ENCODE measurements at regions not wholly inside any gene's neighbourhood (a gene's known extent, or its start where the extent isn't known, plus 50 kb on each side); places are given as distances from the start of the nearest gene placed in this dataset.
"Not testable (repeated sequence)": the region's sequence is repeated elsewhere in the genome, so short reads cannot be mapped to it uniquely, and the experiment has no call there.

DNA sequence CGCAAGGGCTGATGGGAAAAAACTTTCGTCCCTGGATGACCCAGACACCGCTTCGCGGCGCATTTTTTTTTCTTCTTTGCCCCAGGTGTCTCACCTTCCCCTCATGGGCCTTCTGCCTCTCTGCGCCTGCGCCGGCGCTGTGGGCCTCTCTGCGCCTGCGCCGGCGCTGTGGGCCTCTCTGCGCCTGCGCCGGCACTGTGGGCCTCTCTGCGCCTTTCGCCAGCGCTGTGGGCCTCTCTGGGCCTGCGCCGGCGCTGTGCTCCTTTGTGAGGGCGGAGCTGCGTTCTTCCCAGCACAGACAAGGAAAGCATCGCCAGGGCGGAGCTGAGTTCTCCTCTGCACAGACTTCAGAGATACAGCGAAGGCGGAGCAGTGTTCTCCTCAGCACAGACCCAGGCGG lies 3703.0 kb upstream of the OR11H1 start:
- not testable (repeated sequence) for TF ChIP-seq POLR2A (IDR thresholded peaks at IDR 0.05)
- TF ChIP-seq, protein P1, sequence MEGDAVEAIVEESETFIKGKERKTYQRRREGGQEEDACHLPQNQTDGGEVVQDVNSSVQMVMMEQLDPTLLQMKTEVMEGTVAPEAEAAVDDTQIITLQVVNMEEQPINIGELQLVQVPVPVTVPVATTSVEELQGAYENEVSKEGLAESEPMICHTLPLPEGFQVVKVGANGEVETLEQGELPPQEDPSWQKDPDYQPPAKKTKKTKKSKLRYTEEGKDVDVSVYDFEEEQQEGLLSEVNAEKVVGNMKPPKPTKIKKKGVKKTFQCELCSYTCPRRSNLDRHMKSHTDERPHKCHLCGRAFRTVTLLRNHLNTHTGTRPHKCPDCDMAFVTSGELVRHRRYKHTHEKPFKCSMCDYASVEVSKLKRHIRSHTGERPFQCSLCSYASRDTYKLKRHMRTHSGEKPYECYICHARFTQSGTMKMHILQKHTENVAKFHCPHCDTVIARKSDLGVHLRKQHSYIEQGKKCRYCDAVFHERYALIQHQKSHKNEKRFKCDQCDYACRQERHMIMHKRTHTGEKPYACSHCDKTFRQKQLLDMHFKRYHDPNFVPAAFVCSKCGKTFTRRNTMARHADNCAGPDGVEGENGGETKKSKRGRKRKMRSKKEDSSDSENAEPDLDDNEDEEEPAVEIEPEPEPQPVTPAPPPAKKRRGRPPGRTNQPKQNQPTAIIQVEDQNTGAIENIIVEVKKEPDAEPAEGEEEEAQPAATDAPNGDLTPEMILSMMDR (IDR thresholded peaks at IDR 0.05): not testable (repeated sequence)

Measured in uterus (tissue), 2 donors.